SK-N-MC (cell line): ENCODE measurements at regions not wholly inside any gene's neighbourhood (a gene's known extent, or its start where the extent isn't known, plus 50 kb on each side); places are given as distances from the start of the nearest gene placed in this dataset.

Source experiments
- EZH2 ChIP-seq: fragments of 200-600 bp; sonication (generic); IDR thresholded peaks from one replicate; pipeline ENCODE4 v1.6.1; 2017; ENCODE audit warnings: antibody characterized with exemption
- POLR2AphosphoS5 ChIP-seq: IDR thresholded peaks from 2 replicates; pipeline ENCODE4 v1.6.1; 2012; ENCODE audit warnings: mild to moderate bottlenecking, low read depth, low read length, borderline replicate concordance

DNA sequence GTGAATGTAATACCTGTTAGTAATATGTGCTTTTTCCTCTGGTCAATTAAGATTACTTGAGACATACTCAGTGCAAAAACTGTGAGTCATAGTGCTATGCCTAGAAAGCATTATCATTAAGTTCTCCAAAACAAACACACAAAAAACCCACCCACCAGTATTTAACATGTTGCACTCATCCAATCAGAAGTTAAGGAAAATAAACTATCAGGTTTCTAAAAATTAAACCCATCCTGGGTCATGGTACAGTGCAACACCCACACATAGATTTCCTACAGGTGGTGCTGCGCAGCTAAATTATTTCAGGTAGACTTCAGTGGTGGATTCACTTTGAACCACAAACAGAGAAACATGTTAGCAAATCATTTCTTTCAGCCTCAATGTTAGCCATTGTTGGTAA, 264.4 kb upstream of the VEPH1 start:
- TF ChIP-seq POLR2AphosphoS5 (no peak), EZH2 (no peak)
